Left colon (tissue), 2 donors: ENCODE measurements at regions not wholly inside any gene's neighbourhood (a gene's known extent, or its start where the extent isn't known, plus 50 kb on each side); places are given as distances from the start of the nearest gene placed in this dataset.
A peak's percentile ranks its signal among the peaks of the same experiment; 100 is the strongest.
"Not testable (repeated sequence)": the region's sequence is repeated elsewhere in the genome, so short reads cannot be mapped to it uniquely, and the experiment has no call there.

ENCODE experiments used
- ATAC-seq: fragments of 200-7000 bp; cut with Tn5 transposase; one replicate; pipeline ENCODE4 v1.9.1; 2020; ENCODE audit warnings: mild to moderate bottlenecking, moderate library complexity
- DNase-seq, 2 donors: peaks; one replicate each; pipeline ENCODE4 v3.0.0-alpha.2; 2020
- intact Hi-C, 2 donors: fragments of 100-400 bp; cut with DNase I in 1 of 2; cut with micrococcal nuclease in 1 of 2; formaldehyde crosslinking; loops; one replicate each; pipeline versions ENCODE4 v1.11.2 to v1.14.0; 2022; cut with DNase I, micrococcal nuclease
- donor health status: DM: no; HTN: no; CAD: no.
- donor health status: DM: yes; HTN: yes; CAD: no.

- intact Hi-C loops: no loop called here
- peak; percentile 65 for ATAC-seq
- no peak for DNase-seq
Observed at GRCh38 chr15:38642689-38643270, 78.2 kb upstream of the RASGRP1 start.

GRCh38 chr15:38644353-38644752, 79.7 kb upstream of the RASGRP1 start:
- ATAC-seq, intact Hi-C loops, DNase-seq: not testable (repeated sequence)

GRCh38 chr15:38646716-38647115, 82.1 kb upstream of the RASGRP1 start:
- DNase-seq (no peak), ATAC-seq (no peak)
- intact Hi-C loops: no loop called here

GRCh38 chr15:38647683-38648082, 83.1 kb upstream of the RASGRP1 start:
- intact Hi-C loops: no loop called here
- no peak for DNase-seq
- ATAC-seq: peak; percentile 62

- ATAC-seq (no peak), DNase-seq (no peak)
- intact Hi-C loops: no loop called here
Observed at GRCh38 chr15:38648121-38648843, 83.7 kb upstream of the RASGRP1 start.

GRCh38 chr15:38650384-38650783, 85.8 kb upstream of the RASGRP1 start:
- no peak for DNase-seq
- no peak for ATAC-seq
- intact Hi-C loops: no loop called here

GRCh38 chr15:38650936-38651327, 86.3 kb upstream of the RASGRP1 start:
- no peak for DNase-seq
- intact Hi-C loops: no loop called here

GRCh38 chr15:38651328-38652038, 86.9 kb upstream of the RASGRP1 start:
- ATAC-seq (peak; percentile 41), DNase-seq (peak in 1 of 2 donors; percentile 16)
- intact Hi-C loops: no loop called here

More at GRCh38 chr15:38650936-38651327, 86.3 kb upstream of the RASGRP1 start:
- ATAC-seq: no peak

GRCh38 chr15:38652183-38652794, 87.7 kb upstream of the RASGRP1 start:
- ATAC-seq (no peak), DNase-seq (no peak)
- intact Hi-C loops: no loop called here

- intact Hi-C loops: no loop called here
- ATAC-seq (peak; percentile 15), DNase-seq (no peak)
Observed at GRCh38 chr15:38652998-38653397, 88.4 kb upstream of the RASGRP1 start.

- no peak for ATAC-seq
- intact Hi-C loops: no loop called here
- no peak for DNase-seq
Observed at GRCh38 chr15:38658431-38658830, 93.8 kb upstream of the RASGRP1 start.

- intact Hi-C loops: no loop called here
- ATAC-seq: no peak
Observed at GRCh38 chr15:38660738-38661137, 96.1 kb upstream of the RASGRP1 start.

GRCh38 chr15:38662033-38662802, 97.6 kb upstream of the RASGRP1 start:
- ATAC-seq (no peak), DNase-seq (no peak)
- intact Hi-C loops: no loop called here

More at GRCh38 chr15:38660738-38661137, 96.1 kb upstream of the RASGRP1 start:
- no peak for DNase-seq

GRCh38 chr15:38662805-38663204, 98.2 kb upstream of the RASGRP1 start:
- ATAC-seq (no peak), DNase-seq (no peak)
- intact Hi-C loops: no loop called here

GRCh38 chr15:38665586-38666305, 101.1 kb upstream of the RASGRP1 start:
- intact Hi-C loops: no loop called here
- ATAC-seq: no peak
- DNase-seq: no peak

- no peak for DNase-seq
- ATAC-seq: no peak
- intact Hi-C loops: no loop called here
Observed at GRCh38 chr15:38666865-38667510, 102.4 kb upstream of the RASGRP1 start.

- no peak for ATAC-seq
- intact Hi-C loops: no loop called here
- no peak for DNase-seq
Observed at GRCh38 chr15:38667890-38668850, 103.6 kb upstream of the RASGRP1 start.
